ENCODE measurements at regions not wholly inside any gene's neighbourhood (a gene's known extent, or its start where the extent isn't known, plus 50 kb on each side); places are given as distances from the start of the nearest gene placed in this dataset.
A peak's percentile ranks its signal among the peaks of the same experiment; 100 is the strongest.

DNA sequence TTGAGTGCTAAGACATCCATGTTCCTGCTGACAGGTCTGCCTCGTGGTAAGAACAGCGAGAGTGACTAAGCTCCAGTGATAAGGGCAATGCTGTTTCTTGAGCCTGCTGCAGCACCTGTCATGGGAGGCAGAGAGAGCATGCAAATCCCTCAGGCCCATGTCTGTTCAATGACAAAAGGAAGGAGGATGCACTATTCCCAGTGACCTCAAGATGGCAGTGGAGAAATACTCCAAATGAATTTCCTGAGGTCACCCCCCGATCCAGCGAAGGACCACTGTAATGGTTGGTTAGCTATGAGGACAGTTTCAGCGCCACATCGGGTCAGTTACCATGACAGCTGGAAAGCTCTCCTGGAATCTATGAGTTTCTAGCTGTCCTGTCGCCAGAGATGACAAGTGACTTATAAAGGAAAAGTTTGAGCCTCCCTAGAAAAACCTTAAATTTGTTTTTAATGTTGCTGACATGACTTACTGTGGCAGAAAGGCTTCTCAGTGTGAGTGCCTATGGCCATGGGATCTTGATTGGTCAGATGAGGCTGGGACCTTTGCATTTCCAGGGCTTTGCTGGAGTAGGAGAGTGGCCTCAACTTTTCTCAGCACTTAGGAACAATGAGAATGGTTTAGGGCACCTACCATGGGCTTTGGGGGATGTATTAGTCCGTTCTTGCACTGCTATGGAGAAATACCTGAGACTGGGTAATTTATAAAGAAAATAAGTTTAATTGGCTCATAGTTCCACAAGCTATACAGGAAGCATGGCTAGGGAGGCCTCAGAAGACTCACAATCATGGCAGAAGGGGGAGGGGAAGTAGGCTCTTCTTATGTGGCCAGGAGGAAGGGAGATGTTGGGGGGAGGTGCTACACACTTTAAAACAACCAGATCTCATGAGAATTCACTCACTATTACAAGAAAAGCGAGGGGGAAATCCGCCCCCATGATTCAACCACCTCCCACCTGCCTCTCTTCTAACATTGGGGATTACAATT, 88.0 kb upstream of the TMEM260 start:
- DNase-seq (ENCODE audit: low read depth) (peak; percentile 66), FAIRE-seq (no peak)
- TF ChIP-seq, protein P1, sequence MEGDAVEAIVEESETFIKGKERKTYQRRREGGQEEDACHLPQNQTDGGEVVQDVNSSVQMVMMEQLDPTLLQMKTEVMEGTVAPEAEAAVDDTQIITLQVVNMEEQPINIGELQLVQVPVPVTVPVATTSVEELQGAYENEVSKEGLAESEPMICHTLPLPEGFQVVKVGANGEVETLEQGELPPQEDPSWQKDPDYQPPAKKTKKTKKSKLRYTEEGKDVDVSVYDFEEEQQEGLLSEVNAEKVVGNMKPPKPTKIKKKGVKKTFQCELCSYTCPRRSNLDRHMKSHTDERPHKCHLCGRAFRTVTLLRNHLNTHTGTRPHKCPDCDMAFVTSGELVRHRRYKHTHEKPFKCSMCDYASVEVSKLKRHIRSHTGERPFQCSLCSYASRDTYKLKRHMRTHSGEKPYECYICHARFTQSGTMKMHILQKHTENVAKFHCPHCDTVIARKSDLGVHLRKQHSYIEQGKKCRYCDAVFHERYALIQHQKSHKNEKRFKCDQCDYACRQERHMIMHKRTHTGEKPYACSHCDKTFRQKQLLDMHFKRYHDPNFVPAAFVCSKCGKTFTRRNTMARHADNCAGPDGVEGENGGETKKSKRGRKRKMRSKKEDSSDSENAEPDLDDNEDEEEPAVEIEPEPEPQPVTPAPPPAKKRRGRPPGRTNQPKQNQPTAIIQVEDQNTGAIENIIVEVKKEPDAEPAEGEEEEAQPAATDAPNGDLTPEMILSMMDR (IDR thresholded peaks at IDR 0.05; ENCODE audit: insufficient read depth, low read length, severe bottlenecking): peak; percentile 73
- no peaks in the 10 kb centered on the region for H3K27me3 ChIP-seq (ENCODE audit: control insufficient read depth, insufficient read depth, low read length)
- H3K4me3 ChIP-seq (ENCODE audit: low read depth, low read length): no peak overlapping the region
- H3K36me3 ChIP-seq (ENCODE audit: control insufficient read depth, insufficient read depth, low read length): no peaks in the 10 kb centered on the region

DNA sequence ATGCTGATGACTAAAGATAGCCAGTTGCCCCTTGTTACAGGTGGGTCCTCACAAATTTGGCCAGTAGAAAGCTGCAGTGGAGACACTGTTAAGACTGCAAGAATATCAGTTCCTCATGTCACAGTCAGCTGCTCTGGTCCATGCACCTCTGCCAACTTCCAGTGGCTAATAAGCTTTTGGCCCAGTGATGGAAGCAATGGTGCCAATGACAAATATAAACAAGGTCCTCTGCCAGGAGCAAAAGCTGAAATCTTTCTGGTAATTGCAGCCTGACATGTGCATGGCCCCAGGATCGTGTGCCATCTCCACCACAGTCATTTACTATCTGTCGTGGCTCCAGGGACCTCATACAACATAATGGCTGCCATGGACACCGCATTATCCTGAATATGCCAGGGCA, 85.4 kb upstream of the TMEM260 start:
- Histone ChIP-seq H3K4me3 (ENCODE audit: low read depth, low read length) (no peak overlapping the region), H3K36me3 (ENCODE audit: control insufficient read depth, insufficient read depth, low read length) (no peaks in the 10 kb centered on the region), H3K27me3 (ENCODE audit: control insufficient read depth, insufficient read depth, low read length) (no peaks in the 10 kb centered on the region)
- FAIRE-seq: no peak
- DNase-seq (ENCODE audit: low read depth): no peak
- TF ChIP-seq, protein P1 (IDR thresholded peaks at IDR 0.05; ENCODE audit: insufficient read depth, low read length, severe bottlenecking): no peak

DNA sequence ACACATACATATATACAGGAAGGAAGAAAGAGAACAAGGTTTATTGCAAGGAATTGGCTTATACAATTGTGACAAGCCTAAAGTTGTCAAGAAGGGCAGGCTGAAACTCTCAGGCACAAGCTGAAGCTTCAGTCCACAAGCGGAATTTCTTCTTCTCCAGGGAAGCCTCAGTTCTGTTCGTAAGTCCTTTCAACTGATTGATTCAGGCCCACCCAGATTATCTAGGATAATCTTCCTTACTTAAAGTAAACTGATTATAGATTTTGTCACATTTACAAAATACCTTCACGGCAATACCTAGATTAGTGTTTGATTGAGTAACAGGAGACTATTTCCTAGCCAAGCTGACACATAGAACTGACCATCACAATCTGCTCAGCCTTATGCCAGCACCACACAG, 81.5 kb upstream of the TMEM260 start:
- H3K36me3 ChIP-seq (ENCODE audit: control insufficient read depth, insufficient read depth, low read length): no peaks in the 10 kb centered on the region
- TF ChIP-seq, protein P1 (IDR thresholded peaks at IDR 0.05; ENCODE audit: insufficient read depth, low read length, severe bottlenecking): no peak
- FAIRE-seq: no peak
- H3K27me3 ChIP-seq (ENCODE audit: control insufficient read depth, insufficient read depth, low read length): no peaks in the 10 kb centered on the region
- H3K4me3 ChIP-seq (ENCODE audit: low read depth, low read length): no peak overlapping the region
- DNase-seq (ENCODE audit: low read depth): no peak

DNA sequence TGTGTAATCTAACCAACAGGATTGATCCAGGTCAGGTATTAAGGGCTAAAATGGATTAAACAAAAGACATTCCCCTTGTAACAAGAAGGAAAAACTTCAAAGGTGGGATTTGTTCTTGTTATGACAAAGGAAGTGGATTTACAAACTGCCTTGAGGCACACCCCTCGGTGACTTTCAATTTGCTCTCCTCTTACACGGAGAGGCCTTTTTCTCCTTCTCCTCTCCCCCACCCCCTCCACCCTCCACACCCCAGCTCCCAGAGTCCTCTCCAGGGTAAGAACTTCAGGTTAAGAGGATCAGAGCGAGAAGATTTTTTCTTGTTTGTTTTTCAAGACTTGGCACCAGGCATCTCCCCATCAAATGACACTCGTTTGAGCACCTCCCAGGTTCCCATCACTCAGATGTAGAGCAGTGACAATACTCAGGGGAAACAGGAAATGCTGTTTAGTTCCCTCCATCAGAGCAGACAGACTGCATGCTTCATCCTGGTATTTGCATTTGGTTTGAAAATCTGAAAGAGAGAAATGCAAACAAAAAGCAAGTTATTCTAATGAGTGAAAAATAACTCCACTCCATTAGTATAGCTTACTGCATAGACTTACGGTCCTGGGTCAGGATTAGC, 77.6 kb upstream of the TMEM260 start:
- no peak for DNase-seq (ENCODE audit: low read depth)
- no peaks in the 10 kb centered on the region for H3K36me3 ChIP-seq (ENCODE audit: control insufficient read depth, insufficient read depth, low read length)
- TF ChIP-seq, protein P1 (IDR thresholded peaks at IDR 0.05; ENCODE audit: insufficient read depth, low read length, severe bottlenecking): no peak
- FAIRE-seq: no peak
- H3K27me3 ChIP-seq (ENCODE audit: control insufficient read depth, insufficient read depth, low read length): no peaks in the 10 kb centered on the region
- H3K4me3 ChIP-seq (ENCODE audit: low read depth, low read length): no peak overlapping the region

DNA sequence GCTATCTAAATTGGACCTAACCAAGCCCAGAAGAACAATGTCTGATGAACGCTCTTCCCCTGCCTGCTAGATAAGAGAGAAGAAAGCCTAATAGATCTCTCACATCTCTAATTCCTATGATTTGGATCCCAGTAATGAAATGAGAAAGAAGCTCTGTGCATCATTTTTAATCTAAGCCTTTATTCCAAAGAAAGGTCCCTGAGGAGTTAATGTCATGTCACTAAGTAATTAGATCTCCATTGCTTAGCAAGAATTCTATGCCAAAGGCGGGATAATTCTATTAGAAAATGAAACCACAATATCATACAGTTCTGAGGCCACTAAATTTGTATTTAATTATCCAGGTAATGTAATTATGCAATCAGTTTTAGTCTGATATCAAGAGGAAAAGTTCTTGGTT, 74.2 kb upstream of the TMEM260 start:
- no peaks in the 10 kb centered on the region for H3K27me3 ChIP-seq (ENCODE audit: control insufficient read depth, insufficient read depth, low read length)
- no peak overlapping the region for H3K4me3 ChIP-seq (ENCODE audit: low read depth, low read length)
- TF ChIP-seq, protein P1 (IDR thresholded peaks at IDR 0.05; ENCODE audit: insufficient read depth, low read length, severe bottlenecking): no peak
- DNase-seq (ENCODE audit: low read depth) (no peak), FAIRE-seq (no peak)
- H3K36me3 ChIP-seq (ENCODE audit: control insufficient read depth, insufficient read depth, low read length): no peaks in the 10 kb centered on the region
